Breast epithelium (tissue), 4 donors: ENCODE measurements at regions not wholly inside any gene's neighbourhood (a gene's known extent, or its start where the extent isn't known, plus 50 kb on each side); places are given as distances from the start of the nearest gene placed in this dataset.

Source experiments
- DNase-seq, 2 donors: peaks; one replicate each; pipeline ENCODE4 v3.0.0-alpha.2; 2019; ENCODE audit warnings: low spot score in 2 of 2
- H3K27ac ChIP-seq, 2 donors: fragments of 200-600 bp; sonication (generic) in 1 of 2; one replicate each; pipeline ENCODE4 v1.5.1; 2016 to 2019; ENCODE audit warnings: mild to moderate bottlenecking in 1 of 2
- H3K27me3 ChIP-seq, 2 donors: fragments of 200-600 bp; sonication (generic) in 1 of 2; one replicate each; pipeline versions ENCODE4 v1.5.1 to v1.6.0; 2017 to 2019; ENCODE audit warnings: control low read depth in 1 of 2, mild to moderate bottlenecking in 1 of 2
- H3K36me3 ChIP-seq: fragments of 200-600 bp; one replicate; pipeline ENCODE4 v1.5.1; 2019
- H3K4me1 ChIP-seq, 2 donors: fragments of 200-600 bp; sonication (generic); one replicate each; pipeline ENCODE4 v1.5.1; 2016 to 2019; ENCODE audit warnings: control low read depth in 1 of 2
- H3K4me3 ChIP-seq, 3 donors: fragments of 200-600 bp; sonication (generic); 1 replicate in 2 of 3; 2 replicates in 1 of 3; pipeline ENCODE4 v1.5.1; 2016 to 2019; ENCODE audit warnings: mild to moderate bottlenecking in 3 of 3, moderate library complexity in 2 of 3
- H3K9me3 ChIP-seq, 2 donors: fragments of 200-600 bp; sonication (generic) in 1 of 2; one replicate each; pipeline ENCODE4 v1.5.1; 2016 to 2019; ENCODE audit warnings: control low read depth in 1 of 2
- POLR2A ChIP-seq: fragments of 450-650 bp; IDR thresholded peaks from one replicate; pipeline ENCODE4 v1.6.1; 2016; ENCODE audit warnings: antibody characterized with exemption, mild to moderate bottlenecking, moderate library complexity
- POLR2AphosphoS5 ChIP-seq, 3 donors: sonication (generic); formaldehyde crosslinking; IDR thresholded peaks; one replicate each; pipeline ENCODE4 v1.6.1; 2017; ENCODE audit warnings: antibody characterized with exemption in 3 of 3
- intact Hi-C: fragments of 100-400 bp; cut with DNase I; formaldehyde crosslinking; loops from one replicate; pipeline ENCODE4 v1.15.1; 2023; ENCODE audit warnings: low total_unique reads
- TF ChIP-seq, protein P1 (sequence below), 3 donors: fragments of 450-650 bp; IDR thresholded peaks; one replicate each; pipeline ENCODE4 v1.5.1; 2016 to 2017; ENCODE audit warnings: antibody characterized with exemption in 3 of 3, mild to moderate bottlenecking in 3 of 3, moderate library complexity in 3 of 3

DNA sequence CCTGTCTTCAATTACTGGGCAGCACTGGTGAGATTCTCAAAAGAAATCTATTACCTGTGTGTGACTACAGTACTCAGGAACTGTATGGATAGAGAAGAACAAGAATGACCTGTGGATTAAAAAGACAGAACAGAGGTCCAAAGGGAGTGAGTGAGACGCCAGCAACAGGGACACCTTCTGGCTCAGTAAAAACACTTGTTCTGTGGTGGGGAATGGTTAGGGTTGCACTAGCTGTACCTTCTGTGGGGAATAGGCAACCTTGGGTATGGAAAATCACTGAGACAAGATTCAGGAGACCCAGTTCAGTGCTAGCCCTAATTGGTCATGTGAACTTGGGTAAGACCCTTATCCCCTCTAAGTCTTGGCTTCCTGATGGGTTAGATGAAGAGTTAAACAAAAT lies 986.0 kb downstream of the TSN start:
- intact Hi-C loops: no loop called here
- H3K4me1 ChIP-seq: no peaks in the 10 kb centered on the region
- H3K9me3 ChIP-seq: no peaks in the 10 kb centered on the region
- H3K27ac ChIP-seq: no peak overlapping the region
- no peak for DNase-seq
- no peaks in the 10 kb centered on the region for H3K27me3 ChIP-seq
- no peak overlapping the region for H3K4me3 ChIP-seq
- no peaks in the 10 kb centered on the region for H3K36me3 ChIP-seq
- TF ChIP-seq POLR2AphosphoS5 (IDR thresholded peaks at IDR 0.05): no peak

DNA sequence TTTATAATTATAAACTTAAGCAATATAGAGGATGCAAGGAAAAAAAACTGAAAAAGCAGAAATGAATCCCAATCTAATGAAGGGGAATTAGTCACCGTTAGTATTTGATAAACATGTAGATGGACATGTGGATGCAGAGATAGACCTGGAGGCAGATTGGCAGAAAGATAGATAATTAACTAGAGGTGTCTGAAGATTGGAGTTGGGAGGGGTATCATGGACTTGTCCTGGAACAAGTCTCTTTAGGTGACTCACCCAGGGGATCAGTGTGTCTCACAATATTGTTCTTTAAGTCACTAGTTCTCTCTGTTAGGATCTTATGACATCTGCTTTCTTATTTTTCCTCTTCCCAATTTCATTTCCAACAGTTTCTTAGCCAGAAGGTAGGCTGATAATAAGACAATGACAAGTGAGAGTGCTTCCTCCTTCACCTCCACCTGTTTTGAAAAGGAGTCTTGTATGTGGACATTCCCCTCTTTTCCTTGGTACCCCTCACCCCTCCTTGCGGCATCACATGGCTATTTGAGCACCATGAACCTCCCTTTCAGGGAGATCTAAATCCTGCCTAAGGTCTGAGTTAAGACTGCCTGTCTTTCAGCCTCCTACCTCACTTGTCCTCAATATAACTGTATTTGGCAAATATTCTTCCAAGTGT lies 987.7 kb downstream of the TSN start:
- DNase-seq: no peak
- TF ChIP-seq POLR2AphosphoS5 (IDR thresholded peaks at IDR 0.05) (no peak), POLR2A (no peak)
- TF ChIP-seq, protein P1, sequence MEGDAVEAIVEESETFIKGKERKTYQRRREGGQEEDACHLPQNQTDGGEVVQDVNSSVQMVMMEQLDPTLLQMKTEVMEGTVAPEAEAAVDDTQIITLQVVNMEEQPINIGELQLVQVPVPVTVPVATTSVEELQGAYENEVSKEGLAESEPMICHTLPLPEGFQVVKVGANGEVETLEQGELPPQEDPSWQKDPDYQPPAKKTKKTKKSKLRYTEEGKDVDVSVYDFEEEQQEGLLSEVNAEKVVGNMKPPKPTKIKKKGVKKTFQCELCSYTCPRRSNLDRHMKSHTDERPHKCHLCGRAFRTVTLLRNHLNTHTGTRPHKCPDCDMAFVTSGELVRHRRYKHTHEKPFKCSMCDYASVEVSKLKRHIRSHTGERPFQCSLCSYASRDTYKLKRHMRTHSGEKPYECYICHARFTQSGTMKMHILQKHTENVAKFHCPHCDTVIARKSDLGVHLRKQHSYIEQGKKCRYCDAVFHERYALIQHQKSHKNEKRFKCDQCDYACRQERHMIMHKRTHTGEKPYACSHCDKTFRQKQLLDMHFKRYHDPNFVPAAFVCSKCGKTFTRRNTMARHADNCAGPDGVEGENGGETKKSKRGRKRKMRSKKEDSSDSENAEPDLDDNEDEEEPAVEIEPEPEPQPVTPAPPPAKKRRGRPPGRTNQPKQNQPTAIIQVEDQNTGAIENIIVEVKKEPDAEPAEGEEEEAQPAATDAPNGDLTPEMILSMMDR (IDR thresholded peaks at IDR 0.05): no peak
- H3K4me3 ChIP-seq: no peak overlapping the region
- H3K36me3 ChIP-seq: no peaks in the 10 kb centered on the region
- no peak overlapping the region for H3K27ac ChIP-seq
- H3K27me3 ChIP-seq: no peaks in the 10 kb centered on the region
- H3K4me1 ChIP-seq: no peaks in the 10 kb centered on the region
- intact Hi-C loops: no loop called here
- no peaks in the 10 kb centered on the region for H3K9me3 ChIP-seq

DNA sequence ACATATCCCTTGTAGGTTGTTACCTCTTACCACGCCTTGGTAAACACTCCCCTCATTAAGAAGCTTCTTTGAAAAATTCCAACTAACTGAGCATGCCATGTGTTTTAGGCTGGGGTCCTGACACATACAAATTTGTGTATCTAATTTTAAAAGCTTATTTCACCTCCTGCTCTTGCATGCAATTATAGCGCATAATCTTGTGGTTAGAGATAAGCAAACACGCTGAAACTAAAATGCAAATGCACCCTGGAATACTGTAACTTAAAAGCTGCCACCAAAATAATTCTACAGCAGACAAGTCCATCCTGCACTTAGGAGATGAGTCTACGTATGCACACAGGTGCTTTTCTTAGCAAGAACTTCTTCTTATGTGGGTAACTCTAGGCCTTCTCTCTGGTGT lies 990.2 kb downstream of the TSN start:
- TF ChIP-seq POLR2A (no peak), POLR2AphosphoS5 (IDR thresholded peaks at IDR 0.05) (no peak)
- TF ChIP-seq, protein P1 (IDR thresholded peaks at IDR 0.05): no peak
- H3K4me1 ChIP-seq: no peaks in the 10 kb centered on the region
- no peaks in the 10 kb centered on the region for H3K36me3 ChIP-seq
- intact Hi-C loops: no loop called here
- no peak overlapping the region for H3K4me3 ChIP-seq
- DNase-seq: no peak
- no peaks in the 10 kb centered on the region for H3K27me3 ChIP-seq
- H3K27ac ChIP-seq: no peak overlapping the region
- H3K9me3 ChIP-seq: no peaks in the 10 kb centered on the region

DNA sequence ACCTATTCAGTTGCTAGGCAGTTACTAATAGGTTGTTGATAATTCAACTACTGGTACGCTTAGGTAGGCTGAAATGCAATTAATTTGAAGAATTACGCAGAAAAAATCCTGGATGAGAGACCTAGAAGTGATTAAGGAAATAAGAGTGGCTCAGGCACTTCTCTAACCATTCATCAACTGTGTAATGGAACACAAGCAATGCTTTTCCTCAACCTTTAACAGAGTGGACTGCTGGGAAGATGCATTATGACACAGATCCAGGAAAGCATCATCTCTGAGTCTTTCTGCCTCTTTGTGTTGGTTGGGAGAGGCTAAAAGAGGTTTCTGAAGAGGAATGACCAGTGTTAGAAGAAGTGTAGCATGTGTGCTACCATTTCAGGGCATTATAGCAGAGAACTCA lies 992.2 kb downstream of the TSN start:
- H3K4me3 ChIP-seq: no peak overlapping the region
- intact Hi-C loops: no loop called here
- H3K36me3 ChIP-seq: no peaks in the 10 kb centered on the region
- H3K27ac ChIP-seq: no peak overlapping the region
- DNase-seq: no peak
- no peaks in the 10 kb centered on the region for H3K4me1 ChIP-seq
- no peaks in the 10 kb centered on the region for H3K9me3 ChIP-seq
- no peak for TF ChIP-seq POLR2A
- TF ChIP-seq, protein P1 (IDR thresholded peaks at IDR 0.05): no peak
- H3K27me3 ChIP-seq: no peaks in the 10 kb centered on the region

DNA sequence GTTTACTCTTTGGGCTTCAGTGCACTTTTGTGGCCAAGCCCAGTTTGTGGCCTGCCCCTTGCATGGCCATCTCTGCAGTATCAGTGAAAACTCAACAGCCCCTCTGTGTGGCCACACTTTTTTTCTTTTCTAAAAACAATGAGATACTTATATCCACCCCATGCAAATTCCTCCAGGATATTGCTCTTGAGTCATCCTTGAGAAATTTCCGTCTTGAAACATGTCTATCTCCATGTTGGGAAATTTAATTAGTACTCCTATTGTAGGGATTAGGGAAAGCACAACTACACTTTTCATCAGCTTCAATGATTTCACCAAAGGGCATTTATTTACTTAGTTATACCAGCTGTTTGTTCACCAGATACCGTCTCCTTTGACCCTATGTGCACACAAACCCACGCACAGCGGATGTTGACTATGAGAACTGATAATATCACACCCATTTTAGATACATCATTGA lies 993.1 kb downstream of the TSN start:
- TF ChIP-seq POLR2A (no peak), POLR2AphosphoS5 (IDR thresholded peaks at IDR 0.05) (no peak)
- TF ChIP-seq, protein P1 (IDR thresholded peaks at IDR 0.05): no peak

DNA sequence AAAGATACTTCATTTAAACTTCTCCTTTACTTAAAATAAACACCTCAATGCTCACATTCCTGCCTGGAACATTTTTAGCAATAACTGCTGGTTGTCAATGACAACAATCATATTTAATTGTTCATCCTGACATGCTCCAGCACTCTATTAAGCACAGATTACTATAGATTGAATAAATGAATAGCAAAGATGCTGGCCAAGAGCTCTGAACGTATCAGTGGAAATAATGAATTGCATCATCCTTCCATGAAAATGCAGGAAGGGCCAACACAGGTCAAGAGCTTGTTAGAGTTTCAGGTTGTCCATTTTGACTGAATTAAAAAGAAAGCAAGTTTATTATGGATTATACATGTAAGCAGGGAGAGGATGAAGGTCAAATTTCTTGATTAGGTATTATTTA lies 994.0 kb downstream of the TSN start:
- intact Hi-C loops: no loop called here
- no peak for TF ChIP-seq POLR2AphosphoS5 (IDR thresholded peaks at IDR 0.05)
- no peak for TF ChIP-seq POLR2A
- TF ChIP-seq, protein P1 (IDR thresholded peaks at IDR 0.05): no peak
- H3K36me3 ChIP-seq: no peaks in the 10 kb centered on the region
- H3K4me3 ChIP-seq: no peak overlapping the region
- H3K4me1 ChIP-seq: no peaks in the 10 kb centered on the region
- H3K27me3 ChIP-seq: no peaks in the 10 kb centered on the region
- DNase-seq: no peak
- H3K27ac ChIP-seq: no peak overlapping the region
- H3K9me3 ChIP-seq: no peaks in the 10 kb centered on the region

More for the DNA sequence above, 993.1 kb downstream of the TSN start:
- Histone ChIP-seq H3K27ac (no peak overlapping the region), H3K36me3 (no peaks in the 10 kb centered on the region), H3K9me3 (no peaks in the 10 kb centered on the region), H3K27me3 (no peaks in the 10 kb centered on the region), H3K4me1 (no peaks in the 10 kb centered on the region), H3K4me3 (no peak overlapping the region)
- DNase-seq: no peak
- intact Hi-C loops: no loop called here
